HG02571 (cell line): ENCODE measurements at regions not wholly inside any gene's neighbourhood (a gene's known extent, or its start where the extent isn't known, plus 50 kb on each side); places are given as distances from the start of the nearest gene placed in this dataset.

Experiments
- ATAC-seq: cut with Tn5 transposase; IDR thresholded peaks from one replicate; pipeline ENCODE4 v1.9.1; 2021; ENCODE audit warnings: mild to moderate bottlenecking, moderate library complexity; ENCODE audit not compliant: unreplicated experiment

DNA sequence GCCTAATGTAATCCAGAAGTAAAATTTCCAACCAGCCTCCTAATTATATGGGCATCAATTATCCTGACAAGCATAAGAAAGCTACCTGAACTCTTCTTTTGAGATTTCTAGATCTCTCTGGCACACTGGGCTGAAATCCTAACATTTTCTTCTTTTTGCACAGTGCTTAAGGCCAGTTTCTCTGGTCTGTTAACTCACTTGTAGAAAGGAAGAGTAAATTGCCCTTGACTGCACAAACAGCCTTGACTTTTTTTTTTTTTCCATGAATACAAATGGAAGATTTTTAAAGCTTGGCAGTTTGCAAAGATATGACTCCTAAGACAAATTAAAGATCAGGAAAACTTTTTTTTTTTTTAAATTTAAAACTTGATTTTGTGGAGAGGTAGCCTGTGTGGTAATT, 291.2 kb upstream of the MON1B start:
- no peak for ATAC-seq

DNA sequence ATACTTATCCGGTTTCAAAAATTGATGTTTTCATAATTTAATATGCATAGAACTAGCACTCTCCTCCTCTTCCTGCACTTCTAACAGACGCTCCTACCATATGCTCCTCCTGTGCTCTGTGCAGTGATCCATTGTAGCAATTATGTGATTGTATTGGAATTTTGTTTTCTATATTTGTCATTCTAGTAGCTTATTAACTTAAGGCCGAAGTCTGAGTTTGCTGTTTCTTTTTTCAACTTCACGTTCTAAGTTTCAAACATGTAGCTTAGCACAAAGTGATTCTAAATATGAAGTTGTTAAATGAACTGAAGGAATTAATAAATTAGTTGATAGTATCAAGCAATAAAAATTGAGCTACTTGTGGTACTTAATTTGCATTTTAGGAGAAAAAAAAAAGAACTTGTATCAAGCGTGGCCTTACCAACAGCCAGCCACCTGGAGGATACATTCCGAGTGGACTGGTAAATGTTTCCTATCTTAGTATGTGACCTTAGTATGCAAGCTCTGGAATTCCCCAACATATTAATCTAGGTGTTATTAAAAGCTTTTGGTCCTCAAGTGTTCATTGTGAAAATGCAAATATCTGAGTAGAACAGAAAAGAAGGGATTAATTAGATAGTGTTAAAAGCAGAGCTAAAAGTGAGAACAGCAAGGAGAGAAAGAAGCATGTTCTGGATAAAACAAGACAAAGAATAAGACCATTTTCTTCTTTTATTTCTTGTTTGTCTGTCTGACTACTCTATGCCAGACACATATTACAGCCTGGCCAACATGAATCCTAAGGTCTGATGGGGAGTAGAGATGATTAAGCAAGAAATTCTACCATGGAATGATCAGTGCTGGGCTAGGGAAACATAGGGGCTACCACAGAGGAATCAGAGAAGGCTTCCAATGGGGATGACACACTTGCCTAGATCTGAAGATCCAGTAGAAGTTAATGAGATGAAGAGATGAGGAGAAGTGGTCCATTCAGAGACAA, 290.4 kb upstream of the MON1B start:
- ATAC-seq: no peak

DNA sequence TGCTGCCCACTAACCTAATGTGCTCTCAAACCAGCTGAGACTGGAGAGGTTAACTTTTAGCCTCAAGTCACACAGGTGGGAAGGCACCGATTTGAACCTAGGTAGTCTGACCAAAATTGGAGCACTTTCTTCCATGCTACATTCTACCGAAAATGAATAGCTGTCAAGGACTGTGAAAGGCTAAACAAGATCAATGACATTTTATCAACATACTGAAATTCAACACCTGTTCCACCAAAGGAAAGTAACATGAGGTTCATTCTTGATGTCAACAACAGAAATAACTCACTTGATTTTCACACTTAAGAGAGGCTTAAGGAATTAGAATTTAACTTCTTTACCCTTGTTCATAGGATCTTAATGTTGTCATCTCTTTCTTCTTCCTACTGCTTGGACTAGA, 284.4 kb upstream of the MON1B start:
- ATAC-seq: no peak

DNA sequence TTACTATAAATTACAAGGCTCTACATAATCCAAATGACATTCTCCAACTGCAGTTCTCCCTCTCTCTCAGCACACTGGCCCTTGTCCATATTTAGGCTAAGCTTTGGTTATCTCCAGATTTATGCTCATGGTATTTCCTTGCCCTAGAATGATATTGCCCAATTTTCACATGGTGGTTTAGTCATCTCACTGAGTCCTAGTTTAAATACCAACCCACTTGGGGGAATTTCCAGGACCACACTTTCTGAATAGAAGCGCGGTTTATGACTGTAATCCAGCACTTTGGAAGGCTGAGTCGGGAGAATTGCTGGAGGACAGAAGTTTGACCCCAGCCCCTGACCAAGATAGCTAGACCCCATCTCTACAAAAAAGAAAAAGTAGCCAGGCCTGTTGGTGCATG, 280.1 kb upstream of the MON1B start:
- no peak for ATAC-seq

DNA sequence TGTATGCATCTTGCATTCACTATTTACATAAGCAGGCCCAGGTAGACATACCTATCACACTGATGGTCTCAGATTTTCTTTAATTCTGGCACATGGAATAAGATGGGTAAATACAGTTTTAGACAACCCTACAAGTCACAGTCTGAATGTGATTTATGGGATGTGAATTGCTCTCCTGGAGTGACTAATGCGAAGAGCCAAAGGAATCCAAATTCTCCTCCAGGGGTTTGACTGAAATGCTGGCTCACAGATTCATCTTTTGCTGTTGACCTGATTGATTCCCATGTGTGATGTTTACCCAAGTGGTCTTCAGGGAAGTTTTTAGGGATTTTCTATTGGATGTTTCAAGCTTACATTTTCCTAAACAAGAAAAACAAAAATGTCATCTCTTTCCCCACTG, 277.9 kb upstream of the MON1B start:
- ATAC-seq: no peak

DNA sequence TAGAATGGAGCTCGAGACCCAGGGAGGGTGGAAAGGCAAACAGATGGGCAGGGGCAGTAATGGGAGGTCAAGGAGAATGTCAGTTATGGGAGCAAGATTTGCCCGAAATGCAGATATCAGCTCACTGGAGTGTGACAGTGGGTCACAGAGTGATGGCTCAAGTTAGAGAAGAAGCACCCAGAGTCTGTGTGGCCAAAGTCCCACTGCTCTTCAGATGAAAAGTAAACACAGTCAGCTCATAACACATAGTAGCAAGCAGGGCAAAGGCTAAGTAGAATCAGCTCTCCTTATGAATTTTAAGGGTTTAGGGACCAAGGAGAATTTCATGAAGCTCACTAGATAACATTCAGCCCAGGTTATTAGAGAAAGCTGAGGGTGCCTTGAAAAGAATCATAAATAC, 264.9 kb upstream of the MON1B start:
- no peak for ATAC-seq

DNA sequence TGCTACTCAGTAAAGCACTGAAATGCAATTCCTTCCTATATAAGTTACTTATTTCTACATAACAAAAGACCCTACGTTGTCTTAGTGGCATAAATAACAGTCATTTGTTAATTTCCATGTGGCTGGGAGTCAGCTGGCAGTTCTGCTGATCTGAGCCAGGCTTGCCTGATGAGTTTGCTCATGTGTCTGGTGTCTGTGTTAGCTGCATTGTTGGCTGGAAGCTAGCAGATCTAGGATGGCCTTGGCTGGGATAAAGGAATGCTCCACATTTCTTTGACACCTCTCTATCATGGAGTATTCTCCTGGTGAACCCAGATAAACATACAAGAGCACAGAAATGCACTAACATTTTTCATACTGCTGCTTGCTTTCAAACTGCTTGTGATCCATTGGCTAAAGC, 264.4 kb upstream of the MON1B start:
- ATAC-seq: no peak

DNA sequence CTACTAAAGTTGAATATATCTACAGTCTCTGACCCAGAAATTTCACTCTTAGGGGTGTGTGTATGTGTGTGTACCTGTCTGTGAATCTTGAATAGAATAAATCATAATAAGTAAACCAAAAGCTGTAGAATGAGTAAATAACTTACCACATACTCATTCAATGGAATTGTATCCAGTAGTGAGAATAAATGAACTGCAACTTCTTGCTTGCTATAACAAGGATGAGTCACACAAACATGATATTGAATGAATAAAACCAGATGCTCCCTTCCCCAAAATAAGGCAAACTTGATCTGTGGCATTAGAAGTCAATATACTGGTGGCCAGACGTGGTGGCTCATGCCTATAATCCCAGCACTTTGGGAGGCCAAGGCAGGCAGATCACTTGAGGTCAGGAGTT, 259.8 kb upstream of the MON1B start:
- no peak for ATAC-seq

DNA sequence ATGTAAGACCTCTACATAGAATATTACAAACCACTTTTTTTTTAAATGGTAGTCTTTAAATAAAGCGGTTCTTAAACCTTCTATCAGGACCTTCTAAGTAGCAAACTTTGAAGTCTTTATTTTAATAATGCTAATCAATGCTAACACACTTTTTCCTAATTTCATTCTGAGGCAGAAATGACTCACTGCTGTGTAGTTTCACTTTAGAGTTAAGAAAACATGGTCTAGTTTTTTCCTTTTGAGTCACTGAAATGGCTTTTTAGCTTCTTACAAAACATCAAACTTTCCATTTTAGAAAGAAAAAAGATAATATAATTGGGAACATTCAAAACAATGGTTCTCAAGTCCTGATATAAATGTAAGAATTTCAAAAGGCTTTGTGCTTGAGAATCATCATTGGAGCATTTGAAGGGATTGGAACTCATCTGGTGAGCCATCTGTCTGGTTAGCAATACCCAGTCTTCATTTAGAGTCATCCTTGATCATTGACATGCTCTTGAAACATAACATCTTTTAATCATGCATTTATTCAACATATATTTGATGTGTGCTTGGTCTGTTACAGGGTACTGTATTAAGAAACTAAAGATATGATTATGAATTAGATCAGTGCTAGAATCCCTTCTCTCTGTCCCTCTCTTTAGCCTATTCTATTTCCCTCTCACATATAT, 258.3 kb upstream of the MON1B start:
- ATAC-seq: no peak

DNA sequence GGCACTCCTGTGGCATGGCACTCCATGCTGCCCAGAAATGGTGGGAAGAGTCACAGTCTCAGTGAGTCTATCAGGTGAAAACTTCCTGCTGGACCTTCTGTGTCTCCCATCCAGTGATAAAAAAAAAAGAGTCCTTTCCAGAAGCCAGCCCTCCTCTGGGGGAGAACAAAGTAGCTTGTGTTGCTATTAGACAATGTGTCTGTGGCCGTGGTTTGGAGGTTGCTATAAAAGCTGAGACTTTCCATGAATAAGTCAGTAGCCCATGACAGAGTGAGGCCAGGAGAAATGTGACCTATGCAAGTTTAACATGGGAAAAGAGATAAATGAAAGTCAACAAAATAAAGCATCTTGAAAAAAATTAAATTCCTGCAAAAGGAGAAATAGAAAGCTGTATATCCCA, 250.7 kb upstream of the MON1B start:
- no peak for ATAC-seq

DNA sequence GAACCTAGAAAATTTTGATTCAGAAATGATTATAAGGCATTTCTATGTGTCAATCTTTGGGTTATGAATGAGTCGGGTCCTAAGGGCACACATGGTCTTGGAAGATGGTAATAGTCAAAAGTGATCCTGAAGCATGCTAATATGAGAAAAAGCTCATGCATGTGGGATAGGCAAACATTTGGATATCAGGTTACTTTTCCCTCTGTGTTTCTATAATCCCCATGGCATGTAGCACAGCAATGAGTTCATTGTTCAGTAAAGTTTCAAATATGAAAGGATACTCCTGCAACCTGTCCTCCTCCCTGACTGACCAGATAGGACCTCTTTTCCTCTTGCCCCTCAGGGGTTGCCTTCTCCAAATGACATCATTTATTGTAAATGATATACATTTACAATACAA, 249.9 kb upstream of the MON1B start:
- no peak for ATAC-seq

DNA sequence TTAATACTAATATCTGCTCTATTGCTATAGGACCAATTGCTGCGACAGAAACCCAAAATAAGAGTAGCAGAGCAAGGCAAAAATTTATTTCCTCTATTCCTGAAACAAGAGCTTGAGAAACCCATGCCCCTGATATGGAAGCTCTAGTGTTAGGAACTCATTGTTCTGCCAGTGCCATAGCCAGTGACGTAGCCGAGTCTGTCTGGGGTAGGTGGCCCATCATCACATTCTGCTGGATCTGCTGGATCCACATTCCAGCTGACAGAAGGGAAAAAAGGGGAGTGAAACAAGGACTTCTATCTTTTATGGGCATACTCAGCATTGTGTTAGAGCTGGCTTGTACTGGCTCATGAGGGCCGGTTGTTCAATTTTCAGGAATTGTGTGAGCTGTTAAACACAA, 248.9 kb upstream of the MON1B start:
- ATAC-seq: no peak

DNA sequence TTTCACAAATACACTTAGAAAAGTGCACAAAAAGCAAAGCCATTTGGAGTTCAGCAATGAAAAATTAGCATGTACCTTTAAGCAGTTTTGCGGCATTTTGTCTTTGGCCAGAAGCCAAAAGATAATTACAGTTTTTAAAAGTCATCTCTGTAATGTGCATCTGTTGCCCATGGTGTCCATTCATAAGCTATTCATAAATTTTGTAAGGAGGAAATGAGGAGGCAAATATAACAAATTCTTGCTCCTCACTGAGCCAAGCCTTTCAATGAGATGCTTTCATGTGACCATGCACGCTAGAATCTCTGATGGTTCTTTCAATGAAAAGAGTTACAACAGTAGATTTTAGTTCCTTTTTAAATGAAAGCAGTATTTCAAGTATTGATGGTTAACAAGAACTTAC, 247.1 kb upstream of the MON1B start:
- ATAC-seq: no peak

DNA sequence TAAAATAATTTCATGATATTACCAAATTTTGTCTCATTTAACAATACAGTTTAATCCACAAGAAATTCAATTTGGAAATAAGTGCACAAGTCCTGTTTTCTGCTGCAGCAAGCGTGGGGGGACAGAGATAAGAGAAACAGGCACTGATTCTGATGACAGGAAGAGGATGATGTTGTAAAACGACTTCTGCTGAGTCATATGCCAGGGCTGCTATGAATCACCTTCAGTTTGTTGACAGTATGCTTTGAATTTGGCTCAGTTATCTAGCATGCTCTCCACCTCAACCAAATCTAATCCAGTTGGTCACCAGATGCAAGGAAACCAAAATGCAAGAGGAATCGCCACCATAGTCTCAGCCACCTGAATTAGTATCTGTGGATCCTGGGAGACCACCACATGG, 244.1 kb upstream of the MON1B start:
- ATAC-seq: no peak

DNA sequence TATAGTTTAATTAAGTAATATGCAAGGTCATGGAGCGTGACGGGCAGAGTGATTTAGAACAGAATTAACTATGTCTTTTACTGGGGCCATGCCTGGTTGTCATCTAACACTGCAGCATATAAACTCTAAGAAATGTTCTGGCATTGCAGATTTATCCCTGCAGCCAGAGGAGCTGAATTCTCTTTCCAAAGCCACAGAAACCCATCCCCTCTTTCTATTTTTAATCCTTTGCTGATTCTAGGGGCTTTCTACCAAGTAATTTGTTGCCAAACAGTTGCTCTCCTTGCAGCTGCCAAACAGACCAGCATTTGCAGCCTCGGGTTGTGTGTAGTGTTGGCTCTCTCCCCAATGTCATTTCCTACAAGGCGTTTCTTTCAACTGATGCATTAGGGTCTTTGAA, 243.2 kb upstream of the MON1B start:
- no peak for ATAC-seq

DNA sequence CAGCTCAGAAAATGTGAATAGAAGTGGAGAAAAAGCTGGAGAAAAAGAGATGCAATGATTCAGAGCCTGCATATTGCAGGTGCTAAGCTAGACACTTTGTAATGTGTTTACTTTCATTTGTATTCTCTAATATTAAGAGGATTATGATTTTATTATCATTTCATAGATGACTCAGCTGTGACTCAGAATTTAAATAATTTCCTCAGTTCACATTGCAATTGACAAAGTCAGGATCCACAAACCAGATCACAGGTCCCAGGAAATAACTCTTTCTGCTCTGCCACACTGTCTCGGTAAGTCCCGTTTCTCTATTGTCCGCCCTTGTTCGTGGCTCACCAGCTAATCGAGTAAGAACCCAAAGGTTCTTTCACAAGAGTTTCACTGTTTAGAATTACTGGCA, 235.4 kb upstream of the MON1B start:
- no peak for ATAC-seq

DNA sequence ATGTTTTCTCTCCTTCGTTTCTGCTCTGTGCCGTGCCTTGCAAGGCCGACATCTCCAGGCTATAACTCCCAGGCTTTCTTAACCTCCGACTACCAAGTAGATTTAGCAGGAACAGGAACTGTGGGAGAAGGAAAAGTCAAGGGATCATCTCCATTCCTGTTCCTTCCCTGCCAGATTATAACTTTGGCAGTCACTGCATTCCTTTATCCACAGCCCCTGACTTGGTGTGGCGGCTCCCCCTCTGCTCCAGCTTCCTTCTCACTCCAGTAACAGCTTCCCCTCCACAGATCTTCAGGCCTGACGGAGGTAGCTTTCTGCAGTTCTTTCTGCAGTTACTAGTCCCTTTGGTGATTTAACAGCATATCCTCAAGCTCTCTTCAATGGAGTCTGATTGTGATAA, 234.6 kb upstream of the MON1B start:
- ATAC-seq: no peak

DNA sequence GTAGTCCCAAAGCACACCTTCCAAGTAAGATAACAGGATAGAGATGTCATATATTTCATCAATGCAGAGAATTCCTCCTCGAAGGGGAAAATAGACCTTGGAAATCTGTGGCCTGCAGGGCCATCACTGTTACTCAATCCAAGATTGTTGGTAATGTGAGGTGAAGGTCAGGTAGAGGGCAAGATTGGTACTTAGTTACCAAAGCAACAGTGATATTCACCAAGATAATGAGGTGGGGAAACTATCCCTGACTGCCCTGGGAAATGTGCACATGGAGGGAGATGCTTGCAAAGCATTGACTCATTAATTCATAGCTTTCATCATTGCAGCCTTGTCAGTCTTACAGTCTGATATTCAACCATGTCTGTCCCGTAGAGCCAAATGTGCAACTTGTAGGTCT, 234.1 kb upstream of the MON1B start:
- ATAC-seq: no peak

DNA sequence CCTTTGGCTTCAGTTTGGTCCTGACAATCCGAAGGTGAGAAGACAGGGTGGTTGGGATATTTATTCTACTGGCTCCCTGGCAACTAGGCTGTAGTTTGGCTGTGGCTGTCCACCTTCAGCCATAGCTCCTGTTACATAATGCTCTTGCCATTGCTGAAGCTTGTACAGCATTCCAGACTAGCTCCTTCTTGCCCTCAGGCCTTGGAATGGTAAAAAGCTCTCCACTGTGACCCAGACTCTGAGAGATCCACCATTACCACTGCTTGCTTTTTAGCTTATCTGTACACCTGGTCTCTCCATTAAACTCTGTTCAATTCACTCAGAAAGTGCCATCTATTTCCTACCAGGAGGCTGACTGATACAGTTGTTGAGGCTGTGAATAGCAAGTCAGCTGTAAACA, 231.8 kb upstream of the MON1B start:
- no peak for ATAC-seq

DNA sequence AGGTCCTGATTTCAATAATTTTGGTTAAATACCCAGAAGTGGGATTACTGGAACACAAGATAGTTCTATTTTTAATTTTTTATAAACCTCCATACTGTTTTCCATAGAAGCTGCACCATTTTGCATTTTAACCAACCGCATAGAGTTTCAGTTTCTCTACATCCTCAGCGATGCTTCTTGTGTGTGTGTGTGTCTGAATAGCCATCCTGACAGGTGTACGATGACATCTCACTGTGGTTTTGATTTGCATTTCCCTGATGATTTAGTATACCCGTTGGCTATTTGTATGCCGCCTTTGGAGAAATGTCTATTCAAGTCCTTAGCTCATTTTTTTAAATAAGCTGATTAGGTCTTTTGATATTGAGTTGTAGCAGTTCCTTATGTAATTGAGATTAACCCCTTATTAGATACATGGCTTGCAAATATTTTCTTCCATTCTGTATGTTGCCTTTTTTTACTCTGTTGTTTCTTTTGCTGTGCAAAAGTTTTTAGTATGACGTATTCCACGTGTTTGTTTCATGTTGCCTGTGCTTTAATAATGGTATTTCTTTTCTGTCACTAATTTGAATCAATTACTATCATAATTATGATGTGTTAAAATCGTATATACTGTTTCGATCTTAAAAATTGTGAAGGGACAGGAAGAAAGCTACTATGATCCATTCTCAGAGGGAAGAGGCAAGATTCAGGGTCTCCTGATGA, 227.2 kb upstream of the MON1B start:
- peak; percentile 71 for ATAC-seq

DNA sequence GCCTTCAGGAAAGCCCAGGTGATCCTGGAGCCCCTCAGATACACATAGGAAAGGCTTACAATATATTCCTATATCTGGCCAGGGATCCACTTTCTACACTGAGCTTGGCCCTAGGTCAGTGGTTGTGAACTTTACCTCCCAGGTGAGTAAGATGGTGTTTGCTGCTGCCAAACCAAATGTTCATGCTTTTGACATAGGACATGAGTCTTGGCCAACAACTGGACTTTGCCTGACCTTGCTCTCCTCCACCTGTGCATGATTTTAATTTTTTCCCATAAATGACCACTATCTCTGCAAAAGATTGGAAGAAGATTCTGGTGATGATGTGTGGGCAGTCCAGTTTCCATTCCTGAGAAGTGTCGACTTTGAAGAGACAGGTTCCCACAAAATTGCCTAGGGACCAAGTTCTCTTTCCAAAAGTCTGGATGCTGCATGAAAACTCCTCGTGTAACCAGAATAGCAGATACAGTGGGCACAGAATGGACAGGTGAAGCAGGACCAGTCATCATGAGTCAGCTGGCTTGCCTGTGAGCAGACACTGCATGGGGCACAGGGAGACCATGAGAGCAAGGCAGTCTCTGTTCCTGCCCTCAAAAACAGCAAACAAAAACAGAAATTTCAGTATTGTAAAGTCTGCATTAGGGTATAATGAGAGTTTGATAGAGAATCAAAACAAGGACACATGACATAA, 226.4 kb upstream of the MON1B start:
- no peak for ATAC-seq
